ENCODE measurements at regions not wholly inside any gene's neighbourhood (a gene's known extent, or its start where the extent isn't known, plus 50 kb on each side); places are given as distances from the start of the nearest gene placed in this dataset.
"Not testable (repeated sequence)": the region's sequence is repeated elsewhere in the genome, so short reads cannot be mapped to it uniquely, and the experiment has no call there.

GRCh38 chr2:241982706-241983570 is 113.4 kb downstream of the RTP5 start:
- no peak for DNase-seq (ENCODE audit: low read depth, low spot score)

- DNase-seq (ENCODE audit: low read depth, low spot score): no peak
Observed at GRCh38 chr2:241983571-241984270, 114.2 kb downstream of the RTP5 start.

DNA sequence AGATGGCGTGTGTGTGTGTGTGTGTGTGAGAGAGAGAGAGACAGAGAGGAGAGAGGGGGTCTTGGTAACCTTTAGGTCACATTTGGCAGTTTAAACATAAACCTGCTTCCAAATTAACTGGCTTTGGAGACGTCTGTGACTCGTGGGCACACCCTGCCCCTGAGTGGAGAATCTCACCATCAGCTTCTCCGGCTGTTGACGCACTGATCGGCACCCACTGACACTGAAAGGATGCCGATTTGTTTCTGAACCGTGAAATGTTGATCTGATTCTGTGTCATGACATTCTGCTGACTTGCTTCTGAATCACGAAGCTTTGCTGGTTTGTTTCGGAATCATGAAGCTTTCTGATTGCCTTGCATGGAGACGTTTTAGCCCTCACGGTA is 114.7 kb downstream of the RTP5 start:
- no peak for DNase-seq (ENCODE audit: low read depth, low spot score)

DNA sequence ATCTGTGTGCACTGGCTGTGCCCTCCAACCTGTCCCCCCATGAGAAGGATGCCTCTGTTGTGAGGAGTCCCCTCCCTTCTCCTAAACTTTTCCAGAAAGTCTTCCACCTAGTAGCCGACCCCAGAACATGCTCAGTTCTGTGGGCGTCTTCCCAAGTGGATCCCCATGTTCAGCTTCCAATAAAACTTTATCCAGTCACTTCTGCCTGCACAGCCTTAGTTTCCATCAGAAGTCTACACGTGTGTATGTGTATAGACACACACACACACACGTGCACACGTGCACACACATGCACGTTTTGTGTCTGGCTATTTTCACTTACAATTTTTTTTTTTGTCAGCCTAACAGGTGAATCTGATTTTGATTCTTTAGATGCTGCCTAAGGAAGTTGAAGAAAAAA is 115.1 kb downstream of the RTP5 start:
- DNase-seq (ENCODE audit: low read depth, low spot score): no peak

DNA sequence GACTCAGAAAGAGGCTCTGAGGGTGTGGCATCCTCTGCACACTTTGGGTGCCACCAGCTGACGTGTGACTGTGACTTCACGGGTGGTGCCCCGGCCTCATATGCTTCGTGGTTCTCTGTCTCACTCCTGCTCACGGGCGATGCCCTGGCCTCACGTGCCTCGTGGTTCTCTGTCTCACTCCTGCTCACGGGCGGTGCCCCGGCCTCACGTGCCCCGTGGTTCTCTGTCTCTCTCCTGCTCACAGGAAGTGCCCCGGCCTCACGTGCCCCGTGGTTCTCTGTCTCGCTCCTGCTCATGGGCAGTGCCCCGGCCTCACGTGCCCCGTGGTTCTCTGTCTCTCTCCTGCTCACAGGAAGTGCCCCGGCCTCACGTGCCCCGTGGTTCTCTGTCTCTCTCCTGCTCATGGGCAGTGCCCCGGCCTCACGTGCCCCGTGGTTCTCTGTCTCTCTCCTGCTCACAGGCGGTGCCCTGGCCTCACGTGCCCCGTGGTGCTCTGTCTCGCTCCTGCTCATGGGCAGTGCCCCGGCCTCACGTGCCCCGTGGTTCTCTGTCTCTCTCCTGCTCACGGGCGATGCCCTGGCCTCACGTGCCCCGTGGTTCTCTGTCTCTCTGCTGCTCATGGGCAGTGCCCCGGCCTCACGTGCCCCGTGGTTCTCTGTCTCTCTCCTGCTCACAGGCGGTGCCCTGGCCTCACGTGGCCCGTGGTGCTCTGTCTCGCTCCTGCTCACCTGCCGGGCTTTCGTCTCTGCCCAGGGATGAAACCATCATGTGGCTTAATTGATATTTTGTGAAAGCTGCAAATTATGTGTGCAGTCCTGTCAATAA is 115.8 kb downstream of the RTP5 start:
- not testable (repeated sequence) for DNase-seq (ENCODE audit: low read depth, low spot score)

GRCh38 chr2:241985986-241986329 is 116.4 kb downstream of the RTP5 start:
- DNase-seq (ENCODE audit: low read depth, low spot score): no peak

- no peak for DNase-seq (ENCODE audit: low read depth, low spot score)
Observed at GRCh38 chr2:241986836-241987641, 117.5 kb downstream of the RTP5 start.

DNA sequence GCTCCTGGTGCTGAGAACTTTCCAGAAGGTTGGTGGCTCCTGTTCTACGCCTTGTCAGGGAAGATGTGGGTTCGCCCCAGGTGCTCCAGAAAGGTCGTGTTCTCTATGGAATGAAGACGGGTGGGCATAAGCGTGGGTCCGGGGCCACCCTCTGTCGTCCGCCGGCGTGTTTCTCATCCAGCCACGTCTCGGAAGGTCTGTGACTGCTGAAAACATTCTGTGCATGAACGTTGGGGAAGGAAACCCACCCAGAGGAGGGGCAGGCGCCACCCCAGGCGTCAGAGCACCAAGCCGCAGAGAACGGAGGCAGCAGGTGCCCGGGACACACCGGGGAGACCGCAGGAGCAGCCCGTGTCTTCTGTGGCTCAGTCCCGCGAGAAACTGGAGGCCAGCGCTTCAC is 118.2 kb downstream of the RTP5 start:
- DNase-seq (ENCODE audit: low read depth, low spot score): no peak

- DNase-seq (ENCODE audit: low read depth, low spot score): no peak
Observed at GRCh38 chr2:241988146-241988545, 118.6 kb downstream of the RTP5 start.

- no peak for DNase-seq (ENCODE audit: low read depth, low spot score)
Observed at GRCh38 chr2:241989074-241989473, 119.5 kb downstream of the RTP5 start.

DNA sequence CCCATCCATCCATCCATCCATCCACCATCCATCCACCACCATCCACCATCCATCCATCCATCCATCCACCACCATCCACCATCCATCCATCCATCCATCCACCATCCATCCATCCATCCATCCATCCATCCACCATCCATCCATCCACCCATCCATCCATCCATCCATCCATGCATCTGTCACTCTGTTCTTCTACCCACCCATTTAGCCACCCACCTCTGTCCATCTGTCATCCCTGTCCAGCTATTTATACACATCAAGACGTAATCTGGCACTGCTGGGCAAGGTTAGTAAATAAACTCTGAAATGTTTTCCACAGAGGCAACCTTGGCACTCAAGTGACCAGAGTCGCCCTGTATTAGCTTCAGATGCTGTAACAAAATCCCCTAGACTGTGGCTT is 120.9 kb downstream of the RTP5 start:
- no peak for DNase-seq (ENCODE audit: low read depth, low spot score)

DNA sequence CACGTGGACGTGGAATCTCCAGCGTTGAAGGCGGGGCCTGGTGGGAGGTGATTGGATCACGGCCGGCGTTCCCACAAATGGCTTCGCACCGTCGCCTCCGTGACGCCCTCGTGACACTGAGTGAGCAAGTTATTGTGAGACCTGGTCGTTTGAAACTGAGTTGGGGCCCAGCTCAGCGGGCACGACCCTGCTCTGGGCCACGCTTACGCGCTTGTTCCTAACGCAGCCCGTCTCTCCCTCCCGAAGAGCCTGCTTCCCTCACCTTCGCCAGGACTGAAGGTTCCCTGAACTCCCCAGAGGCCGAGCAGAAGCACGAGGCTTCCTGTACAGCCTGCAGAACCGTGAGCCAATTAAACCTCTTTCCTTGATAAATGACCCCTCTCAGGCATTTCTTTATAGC is 121.8 kb downstream of the RTP5 start:
- no peak for DNase-seq (ENCODE audit: low read depth, low spot score)

- DNase-seq (ENCODE audit: low read depth, low spot score): no peak
Observed at GRCh38 chr2:241992753-241993152, 123.2 kb downstream of the RTP5 start.

DNA sequence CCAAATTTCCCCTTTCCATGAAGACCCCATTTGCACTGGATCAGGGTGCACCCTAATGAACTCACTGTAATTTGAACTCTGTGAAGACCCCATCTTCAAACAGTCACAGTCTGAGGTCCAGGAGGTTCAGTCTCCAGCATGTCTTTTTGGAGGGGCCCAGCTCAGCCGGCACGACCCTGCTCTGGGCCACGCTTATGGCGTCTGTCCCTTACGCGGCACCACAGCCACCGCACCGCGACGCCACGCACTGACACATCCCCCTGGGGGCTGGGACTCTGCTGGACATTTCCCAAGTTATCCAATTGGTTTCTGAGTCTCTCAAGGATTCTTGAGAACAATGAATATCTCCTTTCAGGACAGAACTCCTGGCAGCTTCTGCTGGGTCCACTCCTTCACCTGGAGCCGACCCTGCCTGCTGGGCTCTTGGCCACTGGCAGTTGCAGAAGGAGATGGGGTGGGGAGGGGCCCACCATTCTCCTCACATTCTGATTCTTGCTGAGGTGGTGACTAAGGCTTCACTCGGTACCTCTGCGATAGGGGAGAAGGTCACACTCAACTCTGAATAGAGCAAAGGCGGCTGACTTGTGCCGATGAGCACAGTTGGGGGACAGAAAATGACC is 124.0 kb downstream of the RTP5 start:
- DNase-seq (ENCODE audit: low read depth, low spot score): no peak

DNA sequence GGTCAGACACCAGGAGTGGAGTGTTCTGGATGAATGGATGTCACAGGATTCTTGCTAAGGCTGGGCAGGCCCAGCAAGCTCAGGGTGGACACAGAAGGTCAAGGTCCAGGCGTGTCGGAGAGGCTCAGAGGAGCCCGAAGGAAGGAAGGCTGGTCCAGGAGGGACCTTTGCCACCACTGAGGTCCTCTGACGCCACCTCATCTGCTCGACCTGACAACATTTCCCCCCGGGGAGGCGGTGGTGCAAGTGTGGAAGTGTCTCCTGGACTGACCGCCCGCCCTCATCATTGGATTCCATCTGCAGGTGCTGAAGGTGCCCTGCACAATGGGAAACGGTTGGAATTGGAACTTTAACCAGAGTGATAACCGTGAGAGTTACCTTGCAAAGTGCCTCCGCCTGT is 124.6 kb downstream of the RTP5 start:
- DNase-seq (ENCODE audit: low read depth, low spot score): no peak

DNA sequence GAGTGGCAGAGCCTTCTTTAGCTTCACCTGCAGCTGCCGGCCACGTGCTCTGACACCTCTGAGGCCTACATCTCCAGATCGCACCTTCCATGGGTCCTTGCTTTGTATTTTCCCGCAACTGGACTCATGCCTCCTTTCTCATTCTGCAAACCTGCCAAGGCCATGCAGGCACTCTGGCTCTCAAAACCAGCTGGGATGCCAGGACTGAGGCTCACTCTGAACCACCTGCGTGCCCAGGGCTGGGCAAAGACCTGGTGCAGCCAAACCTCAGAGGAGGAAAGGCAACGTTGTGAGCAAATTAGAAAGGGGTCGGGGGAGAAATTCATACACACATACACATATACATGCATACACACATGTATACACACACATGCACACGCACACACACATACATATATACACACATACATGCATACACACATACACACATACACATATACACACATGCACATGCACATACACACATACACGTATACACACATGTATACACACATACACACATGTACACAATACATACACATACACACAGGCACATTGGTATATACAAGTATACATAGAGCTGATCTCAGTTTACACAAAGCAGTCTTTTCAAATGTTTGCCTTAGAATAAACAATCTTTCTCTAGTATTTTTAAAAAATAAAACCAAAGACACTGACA is 125.2 kb downstream of the RTP5 start:
- DNase-seq (ENCODE audit: low read depth, low spot score): no peak

GRCh38 chr2:241996100-241996499 is 126.6 kb downstream of the RTP5 start:
- no peak for DNase-seq (ENCODE audit: low read depth, low spot score)

DNA sequence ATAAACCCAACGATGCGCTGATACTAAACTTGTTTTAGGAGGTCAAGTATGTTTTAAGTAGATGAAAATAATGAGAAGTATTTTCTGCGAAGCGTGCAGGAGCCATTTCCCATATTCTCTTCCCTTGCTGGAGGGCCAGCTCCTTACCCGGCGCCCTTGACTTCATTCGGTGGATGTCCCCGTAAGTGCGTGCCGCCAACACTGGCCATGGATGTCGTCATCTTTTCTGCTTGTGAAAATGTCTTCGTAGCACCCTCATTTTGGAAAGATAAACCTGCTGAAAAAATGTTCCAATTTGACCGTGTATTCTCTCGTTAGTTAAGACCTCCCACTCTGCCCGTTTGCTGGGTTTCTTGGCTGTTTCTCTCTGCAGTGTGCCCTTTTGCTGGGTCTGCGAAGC is 127.5 kb downstream of the RTP5 start:
- DNase-seq (ENCODE audit: low read depth, low spot score): no peak

GRCh38 chr2:241999184-241999583 is 129.7 kb downstream of the RTP5 start:
- DNase-seq (ENCODE audit: low read depth, low spot score): no peak

GRCh38 chr2:242001853-242002252 is 132.3 kb downstream of the RTP5 start:
- DNase-seq (ENCODE audit: low read depth, low spot score): no peak

DNA sequence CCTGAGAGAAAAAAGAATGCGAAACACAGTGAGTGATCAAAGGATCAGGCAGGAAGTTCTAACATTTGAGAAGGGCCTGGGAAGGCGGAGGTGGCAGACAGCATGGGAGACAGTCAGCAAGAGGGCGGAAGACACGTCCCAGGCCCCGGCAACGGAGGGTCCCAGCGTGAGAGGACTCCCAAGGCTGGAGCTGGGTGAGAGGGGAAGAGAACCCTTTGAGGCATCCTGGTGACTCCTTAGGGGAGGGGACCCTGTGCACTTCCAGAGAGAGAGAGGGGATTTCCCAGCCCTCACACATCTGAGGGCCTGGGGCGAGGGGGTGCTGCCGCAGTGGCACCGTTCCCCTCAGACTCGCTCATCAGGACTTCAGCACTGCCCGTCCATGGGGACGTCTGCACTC is 133.4 kb downstream of the RTP5 start:
- no peak for DNase-seq (ENCODE audit: low read depth, low spot score)
